GM19324 (cell line): ENCODE measurements at regions not wholly inside any gene's neighbourhood (a gene's known extent, or its start where the extent isn't known, plus 50 kb on each side); places are given as distances from the start of the nearest gene placed in this dataset.
"Not testable (repeated sequence)": the region's sequence is repeated elsewhere in the genome, so short reads cannot be mapped to it uniquely, and the experiment has no call there.

ENCODE experiments used
- ATAC-seq: cut with Tn5 transposase; IDR thresholded peaks from one replicate; pipeline ENCODE4 v1.9.1; 2021; ENCODE audit warnings: mild to moderate bottlenecking, moderate library complexity; ENCODE audit not compliant: unreplicated experiment, low FRiP score

DNA sequence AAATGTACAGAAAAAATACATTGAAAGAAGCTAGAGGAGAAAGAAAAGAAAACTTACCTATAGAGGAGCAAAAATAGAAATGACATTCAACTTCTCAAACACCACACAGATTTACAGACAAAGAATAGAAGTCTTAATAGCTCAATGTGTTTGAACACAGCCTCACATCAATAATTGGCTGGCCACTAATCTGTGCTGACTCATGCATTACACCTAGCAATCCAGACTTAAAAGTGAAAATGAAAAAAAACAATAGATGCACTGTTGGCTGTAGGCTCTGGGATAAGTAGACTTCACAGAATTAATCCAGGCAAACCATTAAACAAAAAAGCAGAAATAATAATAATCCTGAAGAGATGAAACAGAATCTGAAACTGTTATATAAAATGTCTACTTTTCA lies 961.3 kb upstream of the CELF4 start:
- no peak for ATAC-seq

DNA sequence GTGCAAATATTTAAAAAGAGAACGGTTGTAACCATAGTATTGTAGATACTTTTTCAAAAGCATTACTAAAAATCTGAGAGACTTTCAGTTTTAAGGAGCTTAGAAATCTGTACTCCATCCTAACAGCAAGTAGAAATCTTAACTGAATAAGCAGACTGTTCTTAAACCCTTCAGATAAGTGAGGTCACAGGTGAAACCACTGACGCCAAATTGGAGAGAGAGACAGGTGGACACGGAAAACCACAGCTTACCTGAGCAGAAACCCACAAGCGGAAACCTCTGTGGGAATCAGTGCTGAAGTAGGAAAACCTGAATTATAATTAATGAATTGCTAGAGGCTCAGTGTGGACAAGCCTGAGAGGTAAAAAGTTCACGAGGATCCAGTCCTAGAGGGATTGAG lies 959.4 kb upstream of the CELF4 start:
- ATAC-seq, result no peak

DNA sequence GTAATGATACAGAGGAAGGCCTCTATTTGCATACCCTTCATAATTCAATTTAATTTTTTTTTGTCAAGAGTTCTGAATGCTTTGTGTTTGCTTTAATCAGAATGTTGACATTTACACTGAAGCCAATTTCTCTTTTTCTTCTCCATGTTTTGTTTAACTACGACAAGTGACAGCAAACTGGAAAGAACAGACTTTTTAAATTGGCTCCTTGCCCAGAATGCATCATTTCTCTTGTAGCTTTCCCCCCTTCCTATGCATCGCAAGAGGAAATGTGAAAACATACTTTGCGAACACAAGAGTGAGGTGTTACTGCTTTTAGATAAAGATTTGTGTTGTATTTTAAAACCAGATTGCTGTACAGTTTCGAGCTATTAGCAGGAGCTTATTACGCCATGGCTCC lies 955.2 kb upstream of the CELF4 start:
- no peak for ATAC-seq

DNA sequence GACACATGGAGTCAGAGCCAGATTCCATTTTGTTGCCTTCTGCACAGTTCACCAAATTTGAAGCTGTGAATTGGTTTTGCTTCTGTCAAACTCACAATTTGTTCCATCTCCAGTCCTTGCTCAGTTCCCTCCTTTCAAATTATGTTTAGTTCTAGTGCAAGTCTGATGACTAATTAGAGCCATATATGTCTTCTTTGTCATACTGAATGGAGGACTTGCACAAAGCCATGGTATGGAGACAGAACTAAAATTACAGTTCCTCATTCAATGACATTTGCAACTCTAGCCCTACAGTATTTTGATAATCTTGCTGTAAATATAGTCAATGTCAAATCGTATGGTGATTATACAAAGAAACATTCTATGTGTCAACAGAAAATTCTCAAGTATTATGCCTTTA lies 936.9 kb upstream of the CELF4 start:
- no peak for ATAC-seq

- no peak for ATAC-seq
These were observed 931.7 kb upstream of the CELF4 start for GRCh38 chr18:38497266-38497665.

GRCh38 chr18:38496222-38496793 lies 930.7 kb upstream of the CELF4 start:
- no peak for ATAC-seq

DNA sequence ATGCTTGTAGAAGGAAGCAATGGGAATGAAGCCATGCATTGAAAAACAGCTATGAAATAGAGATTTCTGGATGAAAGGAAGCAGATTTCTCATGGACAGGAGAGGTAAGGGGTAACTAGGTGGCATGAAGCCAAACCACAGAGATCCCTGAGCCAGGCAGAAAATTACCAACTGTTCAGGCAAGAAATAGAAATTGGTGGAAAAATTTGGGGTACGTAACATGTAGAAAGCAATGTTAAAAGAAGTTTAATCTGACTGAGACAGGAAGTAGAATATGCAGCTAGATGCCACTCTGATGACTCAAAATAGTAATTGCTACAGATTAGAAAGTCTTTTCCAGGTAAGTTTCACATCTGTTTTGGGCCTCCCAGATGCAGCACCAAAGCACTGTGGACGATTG lies 928.5 kb upstream of the CELF4 start:
- ATAC-seq, result no peak

DNA sequence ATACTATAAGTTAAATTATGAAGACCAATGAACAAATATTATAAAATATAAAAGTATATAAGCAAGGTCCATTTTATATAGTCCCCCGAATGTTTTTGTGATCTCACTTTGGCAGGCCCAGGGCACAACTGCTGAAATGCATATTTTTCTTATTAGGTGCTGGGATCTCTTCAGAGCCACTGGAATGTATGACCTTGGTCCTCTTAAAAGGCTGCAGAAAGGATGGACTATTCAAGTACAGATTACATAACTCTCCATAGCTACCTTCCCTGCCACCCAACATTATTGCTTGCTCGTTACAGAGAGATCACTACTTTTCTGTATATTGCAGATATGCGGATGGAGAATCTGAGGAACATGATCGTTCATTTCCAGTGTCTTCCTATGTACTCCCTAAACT lies 925.6 kb upstream of the CELF4 start:
- ATAC-seq, result no peak

DNA sequence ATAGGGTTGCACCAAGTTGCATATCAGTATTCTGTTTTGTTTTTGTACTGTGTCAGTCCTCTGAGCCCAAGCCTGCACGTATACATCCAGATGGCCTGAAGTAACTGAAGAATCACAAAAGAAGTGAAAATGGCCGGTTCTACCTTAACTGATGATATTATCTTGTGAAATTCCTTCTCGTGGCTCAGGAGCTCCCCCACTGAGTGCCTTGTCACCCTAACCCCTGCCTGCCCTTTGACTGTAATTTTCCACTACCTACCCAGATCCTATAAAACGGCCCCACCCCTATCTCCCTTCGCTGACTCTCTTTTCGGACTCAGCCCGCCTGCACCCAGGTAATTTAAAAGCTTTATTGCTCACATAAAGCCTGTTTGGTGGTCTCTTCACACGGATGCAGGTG lies 924.1 kb upstream of the CELF4 start:
- not testable (repeated sequence) for ATAC-seq

- ATAC-seq, result no peak
These were observed 921.9 kb upstream of the CELF4 start for GRCh38 chr18:38487521-38487920.

GRCh38 chr18:38483326-38483725 lies 917.7 kb upstream of the CELF4 start:
- ATAC-seq, result no peak

- ATAC-seq, result no peak
These were observed 916.0 kb upstream of the CELF4 start for GRCh38 chr18:38481576-38481975.

- ATAC-seq, result no peak
These were observed 910.1 kb upstream of the CELF4 start for GRCh38 chr18:38475686-38476085.

DNA sequence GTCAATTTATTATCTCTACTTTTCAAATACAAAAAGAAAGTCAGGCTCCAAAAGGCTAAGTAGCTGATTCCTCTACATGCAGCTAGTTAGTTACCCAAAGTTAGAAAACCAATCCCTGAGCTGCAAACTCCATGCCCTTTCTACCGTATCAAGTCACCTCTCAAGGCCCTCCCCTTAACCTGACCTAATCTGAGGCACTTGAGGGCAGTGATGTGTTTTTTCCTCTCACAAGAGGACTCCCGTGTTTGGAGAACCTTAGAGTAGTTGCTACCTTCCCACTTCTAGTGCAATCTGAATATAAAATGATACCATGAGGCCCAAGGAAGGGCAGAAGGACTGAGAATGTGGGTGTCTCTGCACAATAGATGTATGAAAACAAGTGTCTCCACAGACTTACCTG lies 907.9 kb upstream of the CELF4 start:
- no peak for ATAC-seq

- ATAC-seq, result no peak
These were observed 904.8 kb upstream of the CELF4 start for GRCh38 chr18:38470421-38470820.

GRCh38 chr18:38466426-38466825 lies 900.8 kb upstream of the CELF4 start:
- ATAC-seq, result no peak

DNA sequence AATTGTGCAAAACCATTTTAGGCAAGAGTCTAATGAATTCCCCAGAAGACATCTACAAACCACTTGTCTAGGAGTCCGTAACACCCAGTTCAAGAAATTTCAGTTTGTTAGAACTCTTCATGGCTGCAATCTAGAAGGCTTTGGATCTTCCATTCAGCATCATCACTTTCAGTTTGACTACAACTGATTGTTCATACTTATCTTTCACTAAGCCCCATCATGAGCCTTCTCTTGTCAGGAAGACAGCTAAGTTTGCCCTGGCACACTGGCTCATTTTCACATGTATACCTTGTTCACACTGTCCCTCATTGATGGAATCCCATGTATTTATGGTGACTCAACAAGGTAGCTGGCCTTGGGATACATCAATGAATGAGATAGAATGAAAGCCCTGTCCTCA lies 898.4 kb upstream of the CELF4 start:
- no peak for ATAC-seq

GRCh38 chr18:38460657-38461056 lies 895.1 kb upstream of the CELF4 start:
- ATAC-seq, result no peak

DNA sequence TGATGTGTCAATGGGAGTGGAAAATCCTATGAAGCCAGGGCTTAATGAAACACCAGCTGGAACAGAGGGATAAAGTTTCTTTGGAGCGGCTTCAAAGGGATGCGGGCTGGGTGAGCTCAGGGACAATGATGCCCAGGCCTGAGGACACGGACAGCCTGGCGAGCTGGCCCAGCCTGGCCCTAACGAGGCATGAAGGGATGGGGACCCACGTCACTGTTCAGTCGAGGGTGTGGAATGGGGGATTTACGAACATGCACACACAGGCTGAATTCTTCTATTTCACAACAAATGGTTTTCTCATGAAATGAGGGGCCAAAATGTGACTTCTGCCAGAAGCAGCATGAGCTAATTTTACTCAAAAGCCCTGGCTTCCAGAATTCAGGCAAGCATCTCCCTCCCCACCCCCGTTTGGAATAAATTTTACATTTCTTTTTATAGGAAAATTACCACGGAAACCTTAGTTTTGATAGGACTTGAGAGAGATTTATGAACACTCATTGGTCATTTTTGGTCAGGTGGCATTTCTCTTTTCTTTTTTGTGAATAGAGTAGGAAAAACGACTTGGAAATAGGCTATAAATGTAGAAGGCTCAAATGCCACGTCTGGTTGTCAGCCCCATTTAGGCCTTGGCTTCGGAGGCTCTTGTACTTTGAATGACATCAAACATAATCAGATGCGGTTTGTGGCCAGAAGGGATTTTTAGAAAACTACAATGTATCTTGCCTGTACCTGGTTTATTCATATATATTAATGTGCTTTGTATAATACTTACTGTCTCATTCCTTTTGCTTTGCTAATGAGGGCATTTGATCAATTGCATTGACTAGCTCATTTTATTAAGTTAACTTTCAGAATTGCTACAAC lies 893.8 kb upstream of the CELF4 start:
- no peak for ATAC-seq

DNA sequence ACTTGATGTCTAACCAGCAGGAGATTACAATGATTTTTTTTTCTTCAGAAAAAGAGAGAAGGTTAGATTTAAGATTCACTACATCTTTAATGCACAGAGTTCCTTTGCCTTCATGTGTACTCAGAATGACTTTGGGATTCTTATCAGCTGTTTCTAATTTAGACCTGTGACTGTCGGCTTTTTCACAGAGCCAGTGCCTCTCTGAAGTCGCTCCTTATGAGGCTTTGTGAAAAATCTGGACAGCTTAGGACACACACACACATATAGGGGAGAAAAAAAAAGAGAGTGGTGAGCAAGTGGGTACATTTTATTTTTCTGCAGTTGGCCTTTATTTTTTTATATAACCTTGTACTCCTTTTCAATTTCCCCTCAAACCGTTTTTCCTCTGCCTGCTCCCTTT lies 893.1 kb upstream of the CELF4 start:
- no peak for ATAC-seq

DNA sequence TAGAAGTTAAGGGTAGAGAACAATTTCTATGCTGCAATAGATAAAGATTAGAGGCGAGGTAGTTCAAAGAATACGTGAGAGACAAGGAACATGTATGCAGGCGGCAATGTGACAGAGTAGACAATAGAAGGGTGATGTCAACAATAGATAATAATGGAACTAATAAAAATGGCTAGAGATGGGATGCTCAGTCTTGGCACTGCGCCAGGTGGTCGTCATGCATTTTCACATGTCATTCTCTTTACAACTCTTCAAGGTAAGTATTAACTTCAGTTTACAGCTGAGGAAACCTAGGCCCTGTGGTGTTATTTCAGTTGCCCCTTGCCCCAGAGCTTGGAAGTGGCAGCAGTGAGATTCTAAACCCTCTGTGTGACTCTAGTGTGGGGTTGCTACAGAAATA lies 890.7 kb upstream of the CELF4 start:
- ATAC-seq, result no peak

DNA sequence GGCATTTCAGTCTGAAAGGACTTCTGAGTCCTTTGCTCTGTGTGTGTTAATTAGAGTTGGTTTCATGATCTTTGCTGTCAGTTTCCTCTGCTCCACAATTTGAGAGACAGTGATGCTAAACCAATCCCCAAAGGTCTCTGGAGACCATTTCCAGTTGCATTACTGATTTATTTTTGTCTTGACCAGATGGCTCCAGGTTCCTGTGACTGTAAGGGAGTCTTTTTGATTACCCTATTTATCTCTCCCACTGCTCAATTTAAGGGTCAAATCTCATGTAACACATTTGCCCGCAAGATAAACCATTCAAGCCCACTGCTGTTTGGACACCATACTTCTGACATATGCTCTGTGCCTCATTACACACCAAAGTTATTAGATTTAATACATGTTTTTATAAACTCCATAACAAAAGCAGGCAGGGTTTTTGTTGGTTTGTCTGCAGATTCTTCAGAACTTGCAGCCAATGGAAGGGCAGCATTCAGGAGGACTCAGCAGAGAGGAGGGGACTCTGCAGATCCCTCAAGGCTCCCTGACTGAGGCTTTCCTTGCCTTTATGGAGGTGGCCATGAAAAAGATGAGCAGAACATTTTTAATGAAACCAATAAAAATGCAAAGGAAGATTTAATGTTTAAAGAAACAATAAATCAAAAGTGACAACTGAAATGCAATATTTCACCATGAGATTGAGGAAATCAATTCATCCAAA lies 889.3 kb upstream of the CELF4 start:
- no peak for ATAC-seq
